IPS-20b (cell line): ENCODE measurements at regions not wholly inside any gene's neighbourhood (a gene's known extent, or its start where the extent isn't known, plus 50 kb on each side); places are given as distances from the start of the nearest gene placed in this dataset.

ENCODE experiments used
- H3K27ac ChIP-seq: one replicate; pipeline ENCODE4 v1.5.1; 2013; ENCODE audit warnings: low read length
- H3K27me3 ChIP-seq: 2 replicates; pipeline ENCODE4 v1.6.1; 2013; ENCODE audit warnings: mild to moderate bottlenecking, low read length, inconsistent platforms; ENCODE audit not compliant: insufficient read depth
- H3K36me3 ChIP-seq: 2 replicates; pipeline ENCODE4 v1.6.1; 2013; ENCODE audit warnings: low read depth, mild to moderate bottlenecking, inconsistent platforms, low read length, moderate library complexity; ENCODE audit not compliant: insufficient read depth
- H3K4me1 ChIP-seq: 2 replicates; pipeline ENCODE4 v1.6.1; 2013; ENCODE audit warnings: mild to moderate bottlenecking, control low read depth, inconsistent platforms, low read length, moderate library complexity; ENCODE audit not compliant: insufficient read depth
- H3K4me3 ChIP-seq: 2 replicates; pipeline ENCODE4 v1.5.1; 2013; ENCODE audit warnings: mild to moderate bottlenecking, low read length, inconsistent platforms
- H3K9ac ChIP-seq: 2 replicates; pipeline ENCODE4 v1.6.1; 2013; ENCODE audit warnings: low read depth, mild to moderate bottlenecking, inconsistent platforms, low read length, moderate library complexity
- H3K9me3 ChIP-seq: 2 replicates; pipeline ENCODE4 v1.6.1; 2013; ENCODE audit warnings: mild to moderate bottlenecking, low read depth, low read length, inconsistent platforms; ENCODE audit not compliant: insufficient read depth

- H3K9me3 ChIP-seq, result no peaks in the 10 kb centered on the region
- H3K27ac ChIP-seq, result no peak overlapping the region
- peaks cover 10% of the 10 kb centered on the region; the same call in 1 of the 2 replicates for H3K4me1 ChIP-seq
- H3K27me3 ChIP-seq, result no peaks in the 10 kb centered on the region
- no peak overlapping the region for H3K4me3 ChIP-seq
- no peaks in the 10 kb centered on the region for H3K36me3 ChIP-seq
- H3K9ac ChIP-seq, result no peak overlapping the region
These were observed 119.1 kb upstream of the SLC25A36 start for GRCh38 chr3:140822401-140823047.

DNA sequence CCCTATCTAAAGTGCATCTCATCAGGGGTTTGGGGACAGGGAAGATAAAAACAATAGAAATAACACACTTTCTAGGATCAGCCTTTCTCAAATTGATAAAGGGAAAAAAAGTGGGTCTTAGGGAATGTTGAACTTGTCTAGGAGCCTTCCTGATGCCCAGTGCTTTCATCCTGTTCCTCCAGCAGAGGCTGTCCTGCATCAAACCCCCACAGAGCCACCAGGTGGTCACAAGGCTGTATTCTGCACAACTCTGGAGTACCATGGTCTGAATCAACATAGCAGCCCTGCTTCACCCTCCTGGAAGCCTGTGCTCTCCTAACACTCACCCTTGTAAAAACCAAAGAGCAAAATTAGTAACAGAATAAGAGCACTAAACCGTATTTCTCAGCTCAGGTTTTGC is 118.5 kb upstream of the SLC25A36 start:
- Histone ChIP-seq H3K27ac (no peak overlapping the region), H3K9me3 (no peaks in the 10 kb centered on the region), H3K36me3 (no peaks in the 10 kb centered on the region), H3K27me3 (no peaks in the 10 kb centered on the region), H3K9ac (no peak overlapping the region), H3K4me3 (no peak overlapping the region), H3K4me1 (peaks cover 10% of the 10 kb centered on the region; the same call in 1 of the 2 replicates)

DNA sequence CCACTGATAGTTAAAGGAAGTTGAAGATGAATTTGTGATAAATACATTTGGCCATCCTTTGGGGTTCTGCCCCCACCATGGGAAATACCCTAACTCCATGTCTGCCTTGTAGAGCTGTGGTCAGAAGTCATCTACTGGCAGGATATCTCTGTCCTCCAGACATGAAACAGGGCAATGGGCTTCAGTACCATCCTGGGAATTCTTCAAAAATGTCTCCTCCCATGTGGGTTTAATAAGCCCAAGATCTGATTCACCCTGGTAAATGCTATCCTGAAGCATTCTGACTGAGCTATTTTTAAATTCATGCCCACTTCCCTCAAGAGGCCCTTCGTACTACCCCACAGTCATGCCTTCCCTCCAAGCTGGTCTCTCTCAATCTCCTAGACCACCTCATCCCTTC is 113.7 kb upstream of the SLC25A36 start:
- Histone ChIP-seq H3K4me3 (no peak overlapping the region), H3K36me3 (no peaks in the 10 kb centered on the region), H3K27me3 (no peaks in the 10 kb centered on the region), H3K9me3 (no peaks in the 10 kb centered on the region), H3K4me1 (peaks cover 7% of the 10 kb centered on the region; the same call in 1 of the 2 replicates), H3K9ac (no peak overlapping the region), H3K27ac (no peak overlapping the region)

DNA sequence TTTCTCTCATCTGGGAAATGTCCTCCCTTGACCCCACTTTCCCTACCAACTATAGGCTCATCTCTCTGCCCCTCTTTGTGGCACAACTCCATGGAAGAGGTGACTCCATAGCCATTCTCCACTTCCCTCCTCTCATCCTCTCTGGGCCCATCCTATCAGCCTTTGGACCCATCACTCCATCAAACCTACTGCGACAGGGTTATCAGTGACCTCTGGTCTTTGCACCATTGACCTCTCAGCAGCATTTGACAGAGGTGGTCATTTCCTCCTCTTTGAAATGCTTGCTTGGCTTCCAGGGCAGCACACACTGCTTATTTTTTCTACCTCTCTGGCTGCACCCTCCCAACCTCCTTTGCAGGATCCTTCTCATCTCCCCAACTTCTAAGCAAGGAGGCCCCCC is 113.1 kb upstream of the SLC25A36 start:
- Histone ChIP-seq H3K27me3 (no peaks in the 10 kb centered on the region), H3K27ac (no peak overlapping the region), H3K4me3 (no peak overlapping the region), H3K9ac (no peak overlapping the region), H3K36me3 (no peaks in the 10 kb centered on the region), H3K4me1 (peaks cover under 1% of the 10 kb centered on the region; the same call in 1 of the 2 replicates), H3K9me3 (no peaks in the 10 kb centered on the region)

DNA sequence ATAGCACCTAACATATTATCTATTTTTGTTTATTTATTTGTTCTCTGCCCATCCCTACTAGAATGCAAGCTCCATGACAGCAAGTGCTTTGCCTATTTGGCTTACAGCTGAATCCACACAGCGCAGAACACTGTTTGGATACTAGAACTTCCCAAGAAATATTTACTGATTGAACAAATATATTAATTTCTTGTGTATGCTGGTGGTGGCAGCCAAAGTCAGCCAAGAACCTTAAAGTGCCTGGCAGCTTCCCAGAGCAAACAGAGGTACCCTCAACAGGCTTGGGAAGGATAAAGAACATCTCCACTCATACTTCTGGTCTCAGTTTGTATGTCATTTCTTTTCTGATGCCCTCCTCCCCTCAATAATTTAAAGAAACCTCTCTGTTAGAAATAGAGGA is 111.8 kb upstream of the SLC25A36 start:
- H3K4me1 ChIP-seq, result peaks cover 4% of the 10 kb centered on the region; the same call in 1 of the 2 replicates
- H3K9ac ChIP-seq, result no peak overlapping the region
- no peaks in the 10 kb centered on the region for H3K9me3 ChIP-seq
- H3K27ac ChIP-seq, result no peak overlapping the region
- H3K4me3 ChIP-seq, result no peak overlapping the region
- H3K27me3 ChIP-seq, result no peaks in the 10 kb centered on the region
- no peaks in the 10 kb centered on the region for H3K36me3 ChIP-seq

DNA sequence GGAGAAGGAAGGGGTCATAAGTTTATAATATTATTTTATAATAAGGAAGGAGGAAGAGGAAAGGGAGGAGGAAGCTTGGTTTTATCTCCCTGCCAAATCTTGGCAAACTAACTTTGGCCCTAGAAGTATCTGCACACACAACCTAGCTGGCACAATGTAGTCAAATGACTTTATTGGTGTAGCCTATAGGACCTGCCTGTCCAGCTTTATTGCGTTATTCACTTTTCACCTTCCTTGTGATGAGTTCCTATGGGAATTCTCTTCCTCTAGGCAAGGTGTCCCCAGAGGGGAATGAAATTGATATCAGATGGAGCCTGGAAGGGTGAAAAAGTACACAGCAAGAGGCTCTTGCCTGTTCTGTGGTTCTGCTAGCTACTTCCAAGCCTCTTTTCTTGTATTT is 111.2 kb upstream of the SLC25A36 start:
- Histone ChIP-seq H3K36me3 (no peaks in the 10 kb centered on the region), H3K9ac (no peak overlapping the region), H3K27ac (no peak overlapping the region), H3K4me1 (peaks cover 4% of the 10 kb centered on the region; the same call in 1 of the 2 replicates), H3K9me3 (no peaks in the 10 kb centered on the region), H3K27me3 (no peaks in the 10 kb centered on the region), H3K4me3 (no peak overlapping the region)

GRCh38 chr3:140832883-140833282 is 108.8 kb upstream of the SLC25A36 start:
- Histone ChIP-seq H3K27me3 (no peaks in the 10 kb centered on the region), H3K27ac (no peak overlapping the region), H3K36me3 (no peaks in the 10 kb centered on the region), H3K4me3 (no peak overlapping the region), H3K9ac (no peak overlapping the region), H3K4me1 (peaks cover 4% of the 10 kb centered on the region; the same call in 1 of the 2 replicates), H3K9me3 (no peaks in the 10 kb centered on the region)

- Histone ChIP-seq H3K4me3 (no peak overlapping the region), H3K9me3 (no peaks in the 10 kb centered on the region), H3K27me3 (no peaks in the 10 kb centered on the region), H3K27ac (no peak overlapping the region), H3K4me1 (peaks cover 4% of the 10 kb centered on the region; the same call in 1 of the 2 replicates), H3K36me3 (no peaks in the 10 kb centered on the region), H3K9ac (no peak overlapping the region)
These were observed 107.2 kb upstream of the SLC25A36 start for GRCh38 chr3:140834266-140835037.

DNA sequence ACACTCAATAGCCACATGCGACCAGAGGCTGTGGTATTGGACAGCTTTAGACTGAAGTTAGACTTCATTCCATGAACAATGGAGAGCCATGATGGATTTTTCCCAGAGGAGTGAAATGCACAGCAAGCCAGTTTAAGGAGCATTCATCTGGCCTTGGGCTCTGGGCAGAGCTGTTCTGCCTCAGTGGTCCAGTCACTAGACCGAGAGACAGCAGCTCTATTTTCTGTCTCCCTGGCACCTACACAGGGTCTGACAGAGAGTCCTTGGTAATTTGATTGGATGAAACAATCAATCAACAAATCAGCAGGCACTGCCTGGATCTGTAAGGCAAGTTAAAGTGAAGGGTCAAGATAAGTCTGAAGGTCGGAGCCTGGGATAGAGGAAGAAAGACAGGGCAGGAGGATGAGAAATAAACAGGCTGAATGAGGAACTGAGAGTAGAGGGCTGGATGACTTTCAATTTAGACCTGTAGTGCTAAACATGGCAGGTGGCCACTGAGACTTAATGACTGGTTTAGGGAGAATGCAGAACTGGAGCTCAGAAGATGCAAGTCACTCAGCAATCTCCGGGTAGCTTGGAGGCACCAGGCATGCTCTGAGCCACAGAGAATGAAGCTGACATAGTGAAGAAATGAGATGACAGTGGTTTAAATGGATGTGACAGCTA is 98.5 kb upstream of the SLC25A36 start:
- no peaks in the 10 kb centered on the region for H3K36me3 ChIP-seq
- H3K27me3 ChIP-seq, result no peaks in the 10 kb centered on the region
- peaks cover 3% of the 10 kb centered on the region; the same call in 1 of the 2 replicates for H3K4me1 ChIP-seq
- no peak overlapping the region for H3K4me3 ChIP-seq
- no peaks in the 10 kb centered on the region for H3K9me3 ChIP-seq
- no peak overlapping the region for H3K27ac ChIP-seq
- no peak overlapping the region for H3K9ac ChIP-seq

DNA sequence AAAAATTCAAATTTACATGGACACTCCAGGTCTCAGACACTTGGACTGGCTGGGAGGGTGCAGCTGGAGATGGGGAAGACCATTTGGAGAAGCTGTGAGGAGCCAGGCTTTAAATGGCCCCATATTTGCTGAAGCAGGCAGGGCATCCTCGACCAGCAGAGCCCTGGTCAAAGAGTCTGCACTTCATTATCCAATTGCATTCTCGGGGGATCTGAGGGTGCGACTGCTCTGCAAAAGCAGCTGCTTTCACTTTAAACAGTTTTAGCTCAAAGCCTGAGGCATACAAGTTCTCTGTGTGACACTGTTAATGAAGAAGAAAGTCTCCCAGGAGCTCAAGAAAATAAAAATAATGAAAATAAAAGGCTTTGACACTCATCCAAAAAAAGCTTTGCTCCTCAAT is 98.0 kb upstream of the SLC25A36 start:
- Histone ChIP-seq H3K9me3 (no peaks in the 10 kb centered on the region), H3K9ac (no peak overlapping the region), H3K4me1 (peaks cover 3% of the 10 kb centered on the region; the same call in 1 of the 2 replicates), H3K27ac (no peak overlapping the region), H3K4me3 (no peak overlapping the region), H3K27me3 (no peaks in the 10 kb centered on the region), H3K36me3 (no peaks in the 10 kb centered on the region)

GRCh38 chr3:140844072-140844471 is 97.6 kb upstream of the SLC25A36 start:
- peaks cover 3% of the 10 kb centered on the region; the same call in 1 of the 2 replicates for H3K4me1 ChIP-seq
- H3K9me3 ChIP-seq, result no peaks in the 10 kb centered on the region
- no peak overlapping the region for H3K9ac ChIP-seq
- no peak overlapping the region for H3K4me3 ChIP-seq
- H3K27ac ChIP-seq, result no peak overlapping the region
- H3K27me3 ChIP-seq, result no peaks in the 10 kb centered on the region
- H3K36me3 ChIP-seq, result no peaks in the 10 kb centered on the region
